Adrenal gland (tissue), 5 donors: ENCODE measurements at regions not wholly inside any gene's neighbourhood (a gene's known extent, or its start where the extent isn't known, plus 50 kb on each side); places are given as distances from the start of the nearest gene placed in this dataset.

ENCODE experiments used
- POLR2A ChIP-seq, 2 donors: fragments of 450-650 bp; IDR thresholded peaks; one replicate each; pipeline ENCODE4 v1.6.1; 2017; ENCODE audit warnings: antibody characterized with exemption in 2 of 2, mild to moderate bottlenecking in 2 of 2, moderate library complexity in 1 of 2
- TF ChIP-seq, protein P1 (sequence below), 6 experiments: fragments of 450-650 bp in 4 of 6; fragments of 200-600 bp in 2 of 6; sonication (generic) in 1 of 6; IDR thresholded peaks; 1 replicate in 5 of 6; 2 replicates in 1 of 6; pipeline versions ENCODE4 v1.5.1 to v1.8.0; 2016 to 2021; ENCODE audit warnings: antibody characterized with exemption in 6 of 6, mild to moderate bottlenecking in 2 of 6, moderate library complexity in 1 of 6
- donor health status: DM: no; HTN: no; CAD: no.

DNA sequence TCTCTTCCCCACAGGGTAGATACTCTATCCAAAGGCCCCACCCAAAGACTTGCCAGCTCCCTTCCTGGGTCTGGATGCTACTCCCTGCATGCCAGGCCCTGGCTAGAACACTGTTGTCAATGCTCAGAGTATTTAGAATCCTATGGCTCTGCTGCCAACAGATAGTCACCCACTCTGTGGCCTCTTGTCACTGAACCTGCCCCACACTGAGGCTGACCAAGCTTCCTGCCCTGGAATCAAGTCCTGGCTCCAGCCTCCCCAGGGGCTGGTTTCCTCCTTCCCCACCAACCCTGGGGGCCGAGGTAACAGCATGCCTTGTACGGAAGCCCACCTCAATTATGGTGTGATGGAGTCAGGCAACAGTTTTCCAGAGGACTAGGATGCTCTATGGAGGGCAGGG lies 63.3 kb downstream of the EFNB1 start:
- TF ChIP-seq, protein P1, sequence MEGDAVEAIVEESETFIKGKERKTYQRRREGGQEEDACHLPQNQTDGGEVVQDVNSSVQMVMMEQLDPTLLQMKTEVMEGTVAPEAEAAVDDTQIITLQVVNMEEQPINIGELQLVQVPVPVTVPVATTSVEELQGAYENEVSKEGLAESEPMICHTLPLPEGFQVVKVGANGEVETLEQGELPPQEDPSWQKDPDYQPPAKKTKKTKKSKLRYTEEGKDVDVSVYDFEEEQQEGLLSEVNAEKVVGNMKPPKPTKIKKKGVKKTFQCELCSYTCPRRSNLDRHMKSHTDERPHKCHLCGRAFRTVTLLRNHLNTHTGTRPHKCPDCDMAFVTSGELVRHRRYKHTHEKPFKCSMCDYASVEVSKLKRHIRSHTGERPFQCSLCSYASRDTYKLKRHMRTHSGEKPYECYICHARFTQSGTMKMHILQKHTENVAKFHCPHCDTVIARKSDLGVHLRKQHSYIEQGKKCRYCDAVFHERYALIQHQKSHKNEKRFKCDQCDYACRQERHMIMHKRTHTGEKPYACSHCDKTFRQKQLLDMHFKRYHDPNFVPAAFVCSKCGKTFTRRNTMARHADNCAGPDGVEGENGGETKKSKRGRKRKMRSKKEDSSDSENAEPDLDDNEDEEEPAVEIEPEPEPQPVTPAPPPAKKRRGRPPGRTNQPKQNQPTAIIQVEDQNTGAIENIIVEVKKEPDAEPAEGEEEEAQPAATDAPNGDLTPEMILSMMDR (IDR thresholded peaks at IDR 0.05), result no peak
- no peak for TF ChIP-seq POLR2A (IDR thresholded peaks at IDR 0.05)
